Skeletal muscle satellite cell (primary cell): ENCODE measurements at regions not wholly inside any gene's neighbourhood (a gene's known extent, or its start where the extent isn't known, plus 50 kb on each side); places are given as distances from the start of the nearest gene placed in this dataset.

Experiments
- H3K27me3 ChIP-seq: 2 replicates; pipeline ENCODE4 v1.7.0; 2013; ENCODE audit warnings: low read length; ENCODE audit not compliant: control insufficient read depth, insufficient read depth
- H3K36me3 ChIP-seq: 2 replicates; pipeline ENCODE4 v1.7.0; 2013; ENCODE audit warnings: mild to moderate bottlenecking, control low read depth, low read length; ENCODE audit not compliant: insufficient read depth
- H3K4me1 ChIP-seq: 2 replicates; pipeline ENCODE4 v1.7.0; 2013; ENCODE audit warnings: low read length; ENCODE audit not compliant: control insufficient read depth, insufficient read depth
- H3K4me2 ChIP-seq: 2 replicates; pipeline ENCODE4 v1.7.0; 2013; ENCODE audit warnings: mild to moderate bottlenecking, low read length
- H3K4me3 ChIP-seq: 2 replicates; pipeline ENCODE4 v1.7.0; 2013; ENCODE audit warnings: low read length
- H3K9ac ChIP-seq: 2 replicates; pipeline ENCODE4 v1.7.0; 2013; ENCODE audit warnings: mild to moderate bottlenecking, low read depth, low read length, moderate library complexity
- H3K9me3 ChIP-seq: replicated peaks from 2 replicates; pipeline ENCODE4 v1.7.0; 2013; ENCODE audit warnings: mild to moderate bottlenecking, control low read depth, low read length

DNA sequence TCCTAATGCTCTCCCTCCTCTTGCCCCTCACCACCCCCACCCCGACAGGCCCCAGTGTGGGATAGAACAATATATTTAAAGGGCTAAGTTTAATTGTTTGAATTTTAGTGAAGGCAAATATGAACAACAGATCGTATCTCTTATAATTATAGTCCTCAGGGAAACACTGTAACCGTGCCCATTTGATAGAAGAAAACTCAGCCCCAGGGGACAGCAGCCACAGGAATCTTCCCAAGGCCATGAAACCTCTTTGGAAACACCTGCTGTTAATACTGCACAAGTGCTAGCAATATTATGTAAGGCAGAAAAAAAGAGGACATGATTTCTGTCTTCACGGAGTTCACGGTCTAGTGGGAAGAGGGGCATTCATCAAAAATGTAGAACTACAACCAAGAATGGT, 142.2 kb downstream of the URB2 start:
- Histone ChIP-seq H3K36me3 (no peaks in the 10 kb centered on the region), H3K9me3 (no peaks in the 10 kb centered on the region), H3K4me2 (no peak overlapping the region), H3K4me3 (no peak overlapping the region), H3K9ac (no peak overlapping the region), H3K27me3 (peaks cover 12% of the 10 kb centered on the region), H3K4me1 (no peaks in the 10 kb centered on the region)

DNA sequence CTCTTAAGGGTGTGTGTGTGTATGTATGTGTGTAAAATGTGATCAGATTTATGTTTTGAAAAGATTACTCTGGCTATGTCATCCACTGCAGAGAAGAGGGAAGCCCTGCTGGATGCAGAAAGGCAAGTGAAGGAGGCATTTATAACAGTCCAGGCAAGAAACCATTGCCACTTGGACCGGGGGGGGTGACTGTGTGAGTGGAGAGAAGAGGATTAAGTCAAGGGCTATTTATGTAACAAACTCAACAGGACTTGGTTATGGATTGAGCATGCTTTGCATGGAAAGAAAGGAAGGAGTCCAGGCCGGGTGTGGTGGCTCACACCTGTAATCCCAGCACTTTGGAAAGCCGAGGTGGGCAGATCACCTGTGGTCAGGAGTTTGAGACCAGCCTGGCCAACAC, 143.0 kb downstream of the URB2 start:
- Histone ChIP-seq H3K4me1 (no peaks in the 10 kb centered on the region), H3K36me3 (no peaks in the 10 kb centered on the region), H3K4me2 (no peak overlapping the region), H3K9ac (no peak overlapping the region), H3K4me3 (no peak overlapping the region), H3K27me3 (peaks cover 12% of the 10 kb centered on the region), H3K9me3 (no peaks in the 10 kb centered on the region)

DNA sequence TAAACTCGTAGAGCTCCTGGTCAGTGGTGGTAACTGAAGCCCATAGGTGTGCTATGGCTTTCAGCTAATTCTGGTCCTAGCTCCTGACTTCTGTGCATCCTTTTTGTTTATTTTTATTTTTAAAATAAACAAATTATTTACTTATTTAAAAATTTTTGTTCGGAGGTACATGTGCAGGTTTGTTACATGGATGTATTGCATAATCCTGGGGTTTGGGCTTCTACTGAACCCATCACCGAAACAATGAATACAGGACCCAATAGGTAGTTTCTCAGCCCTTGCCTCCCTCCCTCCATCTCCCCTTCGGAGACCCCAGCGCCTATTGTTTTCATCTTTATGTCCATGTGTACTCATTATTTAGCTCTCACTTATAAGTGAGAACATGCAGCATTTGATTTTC, 143.8 kb downstream of the URB2 start:
- H3K4me3 ChIP-seq: no peak overlapping the region
- H3K4me1 ChIP-seq: no peaks in the 10 kb centered on the region
- no peak overlapping the region for H3K4me2 ChIP-seq
- H3K9me3 ChIP-seq: no peaks in the 10 kb centered on the region
- no peak overlapping the region for H3K9ac ChIP-seq
- peaks cover 12% of the 10 kb centered on the region for H3K27me3 ChIP-seq
- no peaks in the 10 kb centered on the region for H3K36me3 ChIP-seq

DNA sequence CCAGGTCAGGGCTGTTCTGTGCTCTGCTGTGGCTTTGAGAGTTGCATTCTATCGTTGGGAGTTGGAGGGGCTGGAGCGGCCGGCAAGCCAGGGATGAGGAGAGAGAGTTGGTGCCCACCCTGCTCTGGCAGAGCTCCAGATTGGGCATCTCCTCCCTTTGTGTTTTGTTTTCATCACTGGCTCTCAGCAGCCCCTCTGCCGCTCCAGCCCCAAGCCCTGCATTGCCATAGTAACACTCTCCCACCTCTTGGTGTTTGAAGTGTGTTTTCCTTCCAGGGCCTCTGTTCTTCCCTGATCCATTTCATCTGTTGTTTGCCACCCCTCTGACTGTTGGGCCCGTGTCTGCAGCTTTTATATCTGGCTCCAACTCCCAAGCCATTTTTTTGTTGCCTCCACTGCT, 152.7 kb downstream of the URB2 start:
- Histone ChIP-seq H3K36me3 (no peaks in the 10 kb centered on the region), H3K4me2 (no peak overlapping the region), H3K9ac (no peak overlapping the region), H3K4me1 (no peaks in the 10 kb centered on the region), H3K4me3 (no peak overlapping the region), H3K9me3 (no peaks in the 10 kb centered on the region), H3K27me3 (peaks cover 6% of the 10 kb centered on the region)

DNA sequence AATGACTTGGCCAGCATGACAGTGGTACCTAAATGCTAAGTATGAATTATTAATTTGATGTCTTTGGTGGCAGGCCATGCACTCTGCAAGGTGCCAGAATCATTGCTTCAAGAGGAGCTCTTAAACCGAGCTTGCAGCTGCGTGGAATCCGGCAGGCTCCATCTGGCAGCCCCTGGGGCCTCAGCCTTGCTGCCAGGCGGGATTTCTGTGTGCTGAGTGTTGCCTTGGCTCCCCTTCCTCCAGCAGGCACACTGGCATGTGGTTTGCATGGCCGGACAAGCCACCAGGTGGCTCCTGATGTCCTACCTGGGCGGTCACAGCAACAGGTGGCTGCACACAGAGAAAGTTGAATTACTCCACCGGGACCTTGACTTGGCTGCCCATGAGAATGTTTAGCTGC, 155.4 kb downstream of the URB2 start:
- Histone ChIP-seq H3K36me3 (no peaks in the 10 kb centered on the region), H3K4me3 (no peak overlapping the region), H3K4me1 (no peaks in the 10 kb centered on the region), H3K9ac (no peak overlapping the region), H3K4me2 (no peak overlapping the region), H3K27me3 (peaks cover 6% of the 10 kb centered on the region), H3K9me3 (no peaks in the 10 kb centered on the region)

DNA sequence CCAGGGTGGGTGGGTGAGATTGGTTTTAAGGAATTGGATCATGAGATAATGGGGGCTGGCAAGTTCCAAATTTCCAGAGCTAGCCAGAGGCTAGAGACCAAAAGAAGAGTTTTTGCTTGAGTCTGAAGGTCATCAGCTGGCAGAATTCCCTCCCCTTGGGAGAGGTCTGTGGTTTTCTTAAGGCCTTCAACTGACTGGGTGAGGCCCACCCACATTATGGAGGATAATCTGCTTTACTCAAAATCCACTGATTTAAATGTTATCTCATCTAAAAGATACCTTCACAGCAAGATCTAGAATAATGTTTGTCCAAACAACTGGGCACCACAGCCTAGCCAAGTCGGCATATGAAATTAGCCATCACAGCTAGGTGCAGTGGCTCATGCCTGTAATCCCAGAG, 156.4 kb downstream of the URB2 start:
- Histone ChIP-seq H3K36me3 (no peaks in the 10 kb centered on the region), H3K9ac (no peak overlapping the region)

DNA sequence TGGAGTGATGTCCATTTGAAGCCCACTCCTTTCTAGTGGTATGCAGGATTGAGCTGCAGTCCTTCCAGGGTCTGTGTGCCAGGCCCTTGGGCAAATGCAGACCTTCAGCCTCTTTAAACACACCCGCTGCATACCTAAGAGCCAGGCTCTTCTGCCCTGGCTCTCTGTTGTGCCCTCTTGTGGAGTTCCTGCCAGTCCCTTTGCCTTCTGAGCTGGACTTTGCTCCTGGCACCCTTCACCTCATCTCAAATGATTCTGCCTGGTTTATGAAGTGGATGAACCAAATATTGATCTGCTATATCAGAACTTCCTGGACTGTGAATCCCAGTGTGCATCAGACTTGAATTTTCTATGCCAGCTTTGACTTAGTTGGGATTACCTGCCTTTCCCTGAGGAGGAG, 158.8 kb downstream of the URB2 start:
- no peak overlapping the region for H3K4me2 ChIP-seq
- no peaks in the 10 kb centered on the region for H3K4me1 ChIP-seq
- peaks cover 6% of the 10 kb centered on the region for H3K27me3 ChIP-seq
- no peaks in the 10 kb centered on the region for H3K36me3 ChIP-seq
- H3K9ac ChIP-seq: no peak overlapping the region
- H3K9me3 ChIP-seq: no peaks in the 10 kb centered on the region
- no peak overlapping the region for H3K4me3 ChIP-seq

More for the DNA sequence above, 156.4 kb downstream of the URB2 start:
- H3K4me3 ChIP-seq: no peak overlapping the region
- H3K4me2 ChIP-seq: no peak overlapping the region
- peaks cover 6% of the 10 kb centered on the region for H3K27me3 ChIP-seq
- no peaks in the 10 kb centered on the region for H3K9me3 ChIP-seq
- H3K4me1 ChIP-seq: no peaks in the 10 kb centered on the region

DNA sequence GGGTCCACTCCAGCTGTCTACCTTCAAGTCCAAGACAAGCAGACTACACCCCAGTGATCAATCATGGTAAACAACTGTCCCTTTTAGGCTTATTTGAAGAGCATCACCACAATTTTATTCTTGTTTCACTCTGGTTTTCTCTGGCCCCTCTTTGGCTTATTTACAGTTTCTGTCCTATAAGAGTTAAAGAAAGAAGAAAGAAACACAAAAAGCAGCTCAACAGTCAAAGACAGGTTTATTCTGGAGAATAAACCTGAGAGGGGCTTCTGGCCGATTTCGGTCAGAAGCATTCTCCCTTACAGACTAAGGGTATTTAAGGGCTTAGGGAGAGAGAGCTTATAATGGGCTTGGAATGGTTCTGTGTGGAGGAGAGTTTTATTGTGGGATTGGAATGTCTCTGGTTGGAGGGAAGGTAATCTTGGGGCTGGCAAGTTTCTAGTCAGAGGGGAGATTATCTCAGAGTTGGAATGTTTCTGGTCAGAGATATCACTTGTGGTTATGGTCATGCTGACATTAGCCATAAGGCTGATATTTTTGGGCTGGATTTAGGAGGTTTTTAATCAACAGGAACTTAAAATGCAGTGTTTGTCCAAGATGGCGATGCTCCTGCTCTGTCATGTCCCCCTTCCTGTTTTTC, 161.0 kb downstream of the URB2 start:
- Histone ChIP-seq H3K4me3 (no peak overlapping the region), H3K36me3 (no peaks in the 10 kb centered on the region)

DNA sequence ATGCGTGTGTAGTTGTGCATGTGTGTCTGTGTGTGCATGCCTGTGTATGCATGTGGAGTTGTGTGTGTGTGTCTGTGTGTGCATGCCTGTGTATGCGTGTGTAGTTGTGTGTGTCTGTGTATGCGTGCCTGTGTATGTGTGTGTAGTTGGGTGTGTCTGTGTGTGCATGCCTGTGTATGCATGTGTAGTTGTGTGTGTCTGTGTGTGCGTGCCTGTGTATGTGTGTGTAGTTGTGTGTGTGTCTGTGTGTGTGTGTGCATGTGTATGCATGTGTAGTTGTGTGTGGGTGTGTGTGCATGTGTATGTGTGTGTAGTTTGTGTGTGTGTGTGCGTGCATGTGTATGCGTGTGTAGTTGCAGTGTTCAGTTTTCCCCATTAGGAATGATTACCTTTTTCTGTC, 162.0 kb downstream of the URB2 start:
- Histone ChIP-seq H3K27me3 (no peaks in the 10 kb centered on the region), H3K4me2 (no peak overlapping the region), H3K36me3 (no peaks in the 10 kb centered on the region), H3K9me3 (no peaks in the 10 kb centered on the region), H3K4me1 (no peaks in the 10 kb centered on the region), H3K4me3 (no peak overlapping the region), H3K9ac (no peak overlapping the region)

More for the DNA sequence above, 161.0 kb downstream of the URB2 start:
- Histone ChIP-seq H3K27me3 (no peaks in the 10 kb centered on the region), H3K9ac (no peak overlapping the region), H3K9me3 (no peaks in the 10 kb centered on the region), H3K4me1 (no peaks in the 10 kb centered on the region), H3K4me2 (no peak overlapping the region)

DNA sequence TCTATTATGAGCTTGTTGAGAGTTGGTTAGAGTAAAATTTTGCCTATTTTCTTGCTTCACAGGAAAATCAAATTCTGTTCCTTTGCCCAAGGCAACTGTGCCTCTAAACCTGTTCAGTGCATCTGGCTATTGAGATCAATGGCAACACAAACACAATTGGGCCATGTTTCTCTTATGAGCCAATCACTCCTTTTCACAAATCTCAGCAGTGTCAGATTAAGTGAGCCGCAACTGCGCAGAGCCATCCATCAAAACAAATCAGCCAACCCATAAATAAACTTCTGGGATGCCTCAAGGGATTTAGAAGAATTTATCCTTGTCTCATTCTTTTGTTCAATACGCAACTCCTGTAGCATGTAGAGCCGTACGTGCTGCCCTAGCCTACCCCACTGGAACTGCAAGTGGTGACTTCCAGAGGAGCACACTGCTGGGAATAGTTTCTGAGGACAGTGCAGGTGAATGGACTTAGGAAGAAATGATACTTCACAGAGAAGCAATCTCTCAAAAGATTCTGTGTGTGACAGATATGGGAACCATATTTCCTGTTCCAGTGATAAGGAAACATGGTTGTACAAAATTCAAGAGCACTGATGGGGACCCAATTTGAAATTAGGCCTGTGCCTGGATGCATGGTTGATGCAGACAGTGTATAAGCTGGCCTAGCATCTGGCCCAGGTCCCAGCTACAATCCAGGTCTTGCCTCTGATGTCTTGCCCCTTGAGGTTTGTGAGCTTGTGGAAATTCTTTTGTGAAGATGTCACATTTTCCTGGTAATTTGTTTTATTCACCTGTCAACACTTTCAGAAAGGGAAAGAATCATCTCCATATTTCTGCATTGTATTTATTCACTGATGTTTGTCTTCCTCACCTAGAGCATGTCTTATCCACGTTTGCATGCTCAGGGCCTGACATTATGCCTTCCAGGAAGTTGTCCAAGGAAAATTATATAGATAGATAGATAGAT, 166.2 kb downstream of the URB2 start:
- Histone ChIP-seq H3K4me1 (no peaks in the 10 kb centered on the region), H3K4me2 (no peak overlapping the region), H3K27me3 (no peaks in the 10 kb centered on the region)

DNA sequence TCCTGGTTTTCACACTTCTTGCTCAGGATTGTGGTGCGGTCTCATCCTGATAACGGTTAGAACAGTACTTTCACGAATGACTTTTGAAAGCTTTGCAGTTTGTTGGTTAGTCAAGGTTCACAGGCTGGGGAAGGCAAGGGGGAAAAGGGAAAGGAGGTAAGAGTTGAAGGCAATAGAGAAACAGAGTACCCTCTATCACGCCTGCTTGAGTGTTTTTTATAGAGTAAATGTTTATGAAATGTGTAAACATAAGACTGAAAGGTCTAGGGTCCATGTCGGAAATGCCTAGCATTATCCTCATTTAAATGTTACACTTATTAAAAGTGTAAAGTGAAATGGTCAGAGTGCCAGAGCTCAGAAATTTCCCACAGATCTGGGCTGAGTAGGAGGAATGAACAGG, 167.4 kb downstream of the URB2 start:
- no peak overlapping the region for H3K9ac ChIP-seq
- no peaks in the 10 kb centered on the region for H3K4me1 ChIP-seq
- no peak overlapping the region for H3K4me2 ChIP-seq
- no peaks in the 10 kb centered on the region for H3K36me3 ChIP-seq
- no peaks in the 10 kb centered on the region for H3K9me3 ChIP-seq
- no peaks in the 10 kb centered on the region for H3K27me3 ChIP-seq
- no peak overlapping the region for H3K4me3 ChIP-seq

More for the DNA sequence above, 166.2 kb downstream of the URB2 start:
- Histone ChIP-seq H3K9me3 (no peaks in the 10 kb centered on the region), H3K4me3 (no peak overlapping the region), H3K36me3 (no peaks in the 10 kb centered on the region), H3K9ac (no peak overlapping the region)
